ENCODE measurements at regions not wholly inside any gene's neighbourhood (a gene's known extent, or its start where the extent isn't known, plus 50 kb on each side); places are given as distances from the start of the nearest gene placed in this dataset.

- TF ChIP-seq NFIC (IDR thresholded peaks at IDR 0.05) (no peak), RAD21 (IDR thresholded peaks at IDR 0.05; ENCODE audit: low read depth) (no peak), EP300 (IDR thresholded peaks at IDR 0.05; ENCODE audit: borderline replicate concordance) (no peak), TEAD4 (IDR thresholded peaks at IDR 0.05) (no peak)
These were observed 1417.1 kb upstream of the ATXN8OS start for GRCh38 chr13:68690567-68690966.
